ENCODE measurements at regions not wholly inside any gene's neighbourhood (a gene's known extent, or its start where the extent isn't known, plus 50 kb on each side); places are given as distances from the start of the nearest gene placed in this dataset.

DNA sequence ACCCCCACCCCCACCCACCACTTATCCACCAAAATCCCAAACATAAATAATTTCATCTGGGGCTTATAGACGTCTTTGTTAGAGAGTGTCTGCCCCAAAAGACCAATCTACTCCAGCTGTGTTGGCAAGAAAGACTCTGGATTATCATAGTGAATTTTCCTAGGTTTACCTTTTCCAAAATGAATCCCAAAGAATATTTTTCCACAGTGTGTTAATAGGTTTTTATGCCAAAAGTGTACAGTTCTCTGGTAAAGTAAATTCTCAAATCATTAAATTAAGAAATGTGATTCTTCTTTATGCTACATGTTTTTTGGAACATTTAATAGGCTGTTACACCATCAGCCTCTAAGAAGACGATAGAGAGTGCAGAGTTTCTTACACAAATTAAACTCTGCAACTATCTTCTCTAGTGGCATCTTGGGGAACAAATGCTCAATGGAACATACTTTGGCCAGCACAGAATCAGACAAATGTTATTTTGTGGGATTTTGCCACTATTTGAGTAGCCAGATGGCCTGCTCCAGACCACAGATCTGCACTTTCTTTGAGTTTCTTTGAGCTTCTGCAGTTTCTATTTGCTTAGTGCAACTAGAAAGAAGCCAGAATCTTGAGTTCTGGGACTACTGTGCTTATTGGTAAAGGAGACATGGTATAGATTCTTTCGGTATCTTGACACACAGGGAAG lies 206.0 kb downstream of the KIT start:
- in situ Hi-C loops (cut with MboI; ENCODE audit: low sequenced_read_pairs, unreplicated experiment): no loop called here
- TF ChIP-seq, protein P1, sequence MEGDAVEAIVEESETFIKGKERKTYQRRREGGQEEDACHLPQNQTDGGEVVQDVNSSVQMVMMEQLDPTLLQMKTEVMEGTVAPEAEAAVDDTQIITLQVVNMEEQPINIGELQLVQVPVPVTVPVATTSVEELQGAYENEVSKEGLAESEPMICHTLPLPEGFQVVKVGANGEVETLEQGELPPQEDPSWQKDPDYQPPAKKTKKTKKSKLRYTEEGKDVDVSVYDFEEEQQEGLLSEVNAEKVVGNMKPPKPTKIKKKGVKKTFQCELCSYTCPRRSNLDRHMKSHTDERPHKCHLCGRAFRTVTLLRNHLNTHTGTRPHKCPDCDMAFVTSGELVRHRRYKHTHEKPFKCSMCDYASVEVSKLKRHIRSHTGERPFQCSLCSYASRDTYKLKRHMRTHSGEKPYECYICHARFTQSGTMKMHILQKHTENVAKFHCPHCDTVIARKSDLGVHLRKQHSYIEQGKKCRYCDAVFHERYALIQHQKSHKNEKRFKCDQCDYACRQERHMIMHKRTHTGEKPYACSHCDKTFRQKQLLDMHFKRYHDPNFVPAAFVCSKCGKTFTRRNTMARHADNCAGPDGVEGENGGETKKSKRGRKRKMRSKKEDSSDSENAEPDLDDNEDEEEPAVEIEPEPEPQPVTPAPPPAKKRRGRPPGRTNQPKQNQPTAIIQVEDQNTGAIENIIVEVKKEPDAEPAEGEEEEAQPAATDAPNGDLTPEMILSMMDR (IDR thresholded peaks at IDR 0.05; ENCODE audit: borderline replicate concordance, control extremely low read depth, extremely low read depth, insufficient read depth, missing control alignments): no peak
- no peak for DNase-seq (ENCODE audit: low spot score)

DNA sequence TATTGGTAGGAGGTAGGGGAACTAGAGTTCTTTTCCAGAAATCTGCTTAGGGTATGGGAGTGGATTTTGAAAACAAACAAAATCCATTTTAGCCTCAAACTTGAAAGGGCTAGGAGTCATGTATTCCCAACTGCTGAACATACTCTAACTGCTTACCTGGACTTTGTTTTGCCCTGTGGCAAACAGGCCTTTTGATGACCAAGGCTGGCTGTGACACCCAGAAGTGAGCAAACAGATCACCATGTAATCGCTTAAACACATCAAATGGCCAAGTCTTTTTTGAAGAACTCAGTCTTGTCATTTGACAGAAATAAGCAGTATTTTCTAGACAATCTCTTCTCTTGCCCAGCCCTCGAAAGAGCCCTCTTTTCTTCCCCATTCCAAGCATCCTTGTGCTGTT lies 203.4 kb downstream of the KIT start:
- DNase-seq (ENCODE audit: low spot score): no peak
- in situ Hi-C loops (cut with MboI; ENCODE audit: low sequenced_read_pairs, unreplicated experiment): no loop called here
- TF ChIP-seq, protein P1 (IDR thresholded peaks at IDR 0.05; ENCODE audit: borderline replicate concordance, control extremely low read depth, extremely low read depth, insufficient read depth, missing control alignments): no peak

DNA sequence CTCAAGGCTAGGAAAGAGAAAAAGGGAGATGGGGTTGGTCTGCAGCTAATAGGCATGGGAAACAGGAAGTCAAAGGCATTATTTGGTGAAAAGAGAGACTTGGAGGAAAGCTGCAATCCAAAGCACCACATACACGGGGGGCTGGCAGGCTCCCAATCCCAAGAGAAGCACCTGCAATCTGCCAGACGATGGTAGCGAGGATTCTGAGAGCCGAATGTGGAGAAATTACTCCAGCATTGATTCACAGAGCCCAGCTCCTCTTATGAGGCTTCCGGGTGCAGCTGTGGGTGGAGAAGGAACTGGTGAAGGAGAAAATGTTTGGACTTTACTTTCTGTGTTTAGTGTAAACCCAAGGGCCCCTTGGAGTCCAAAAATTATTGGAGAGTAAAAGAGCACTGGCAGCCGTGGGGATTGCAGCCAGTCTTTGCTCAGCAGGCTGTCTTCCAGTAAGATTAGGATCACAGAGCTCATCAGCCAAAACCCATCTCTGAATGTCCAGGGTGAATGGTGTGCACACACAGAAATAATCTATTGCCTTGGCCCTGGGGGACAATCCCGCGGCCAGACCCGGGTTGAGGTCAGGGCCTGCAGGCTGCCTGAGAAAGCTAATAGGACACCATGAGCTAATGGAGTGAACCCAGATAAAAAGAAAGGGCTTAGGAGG lies 197.6 kb downstream of the KIT start:
- TF ChIP-seq, protein P1 (IDR thresholded peaks at IDR 0.05; ENCODE audit: borderline replicate concordance, control extremely low read depth, extremely low read depth, insufficient read depth, missing control alignments): no peak
- in situ Hi-C loops (cut with MboI; ENCODE audit: low sequenced_read_pairs, unreplicated experiment): no loop called here
- DNase-seq (ENCODE audit: low spot score): no peak

DNA sequence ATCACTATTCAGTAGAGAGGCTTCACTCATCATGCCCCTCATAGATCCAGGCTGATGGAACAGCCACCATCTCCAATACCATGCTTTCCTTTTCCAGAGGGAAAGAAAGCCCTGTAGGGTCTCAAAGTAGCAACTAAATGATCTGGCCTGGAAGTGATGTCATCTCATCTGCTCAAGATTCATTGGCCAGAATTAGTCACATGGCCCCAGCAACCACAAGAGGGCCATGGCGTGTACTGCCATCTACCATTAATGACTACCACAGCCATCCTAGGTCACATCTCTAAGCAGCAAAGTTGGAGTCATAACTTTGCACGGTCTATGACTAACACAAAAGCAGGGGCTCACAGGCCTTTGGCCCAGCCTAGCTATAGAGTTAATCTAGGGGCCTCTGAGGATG lies 194.8 kb downstream of the KIT start:
- TF ChIP-seq, protein P1 (IDR thresholded peaks at IDR 0.05; ENCODE audit: borderline replicate concordance, control extremely low read depth, extremely low read depth, insufficient read depth, missing control alignments): no peak
- DNase-seq (ENCODE audit: low spot score): no peak
- in situ Hi-C loops (cut with MboI; ENCODE audit: low sequenced_read_pairs, unreplicated experiment): no loop called here

DNA sequence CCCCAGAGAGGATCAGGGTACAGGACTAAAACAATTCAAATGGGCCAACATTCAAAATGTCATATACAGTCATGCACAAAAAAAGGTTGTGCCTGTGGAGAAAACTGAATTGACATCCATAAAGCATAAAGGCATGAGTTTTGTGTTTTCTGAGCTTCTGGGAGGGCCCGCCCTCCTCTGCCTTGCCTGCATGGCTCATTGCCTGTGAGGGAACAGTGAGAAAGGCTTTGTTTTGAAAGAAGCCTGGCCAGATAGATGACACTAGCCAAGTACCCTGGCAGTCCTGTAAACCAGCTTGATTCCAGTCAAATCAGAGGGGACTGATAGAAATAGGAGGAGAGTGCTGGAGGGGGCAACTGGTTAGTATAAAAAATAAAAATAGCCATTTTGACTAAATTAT lies 194.3 kb downstream of the KIT start:
- TF ChIP-seq, protein P1 (IDR thresholded peaks at IDR 0.05; ENCODE audit: borderline replicate concordance, control extremely low read depth, extremely low read depth, insufficient read depth, missing control alignments): no peak
- no peak for DNase-seq (ENCODE audit: low spot score)
- in situ Hi-C loops (cut with MboI; ENCODE audit: low sequenced_read_pairs, unreplicated experiment): no loop called here

DNA sequence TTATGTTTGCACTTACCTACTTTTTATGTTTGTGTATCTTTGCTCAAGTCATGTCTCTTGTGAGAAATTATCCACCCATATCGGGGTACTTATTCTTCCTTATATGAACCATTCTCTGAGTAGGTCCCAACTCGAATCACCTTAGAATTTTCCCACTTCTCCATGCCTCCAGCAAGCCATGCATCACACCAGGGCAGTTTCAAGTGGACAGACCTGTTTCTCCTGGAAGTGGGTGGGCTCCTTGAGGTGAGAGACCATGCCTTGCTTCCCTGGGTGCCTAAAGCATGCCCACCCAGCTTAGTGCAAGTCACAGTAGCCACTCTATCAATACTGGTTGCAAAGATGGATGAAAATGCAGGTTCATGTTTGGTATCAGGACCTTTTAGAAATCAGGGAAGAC lies 187.2 kb downstream of the KIT start:
- no peak for DNase-seq (ENCODE audit: low spot score)
- TF ChIP-seq, protein P1 (IDR thresholded peaks at IDR 0.05; ENCODE audit: borderline replicate concordance, control extremely low read depth, extremely low read depth, insufficient read depth, missing control alignments): no peak
- in situ Hi-C loops (cut with MboI; ENCODE audit: low sequenced_read_pairs, unreplicated experiment): no loop called here

Data from GM13976 (cell line).